GM21447 (cell line): ENCODE measurements at regions not wholly inside any gene's neighbourhood (a gene's known extent, or its start where the extent isn't known, plus 50 kb on each side); places are given as distances from the start of the nearest gene placed in this dataset.

Experiments
- ATAC-seq: cut with Tn5 transposase; IDR thresholded peaks from one replicate; pipeline ENCODE4 v1.9.1; 2021; ENCODE audit not compliant: unreplicated experiment

DNA sequence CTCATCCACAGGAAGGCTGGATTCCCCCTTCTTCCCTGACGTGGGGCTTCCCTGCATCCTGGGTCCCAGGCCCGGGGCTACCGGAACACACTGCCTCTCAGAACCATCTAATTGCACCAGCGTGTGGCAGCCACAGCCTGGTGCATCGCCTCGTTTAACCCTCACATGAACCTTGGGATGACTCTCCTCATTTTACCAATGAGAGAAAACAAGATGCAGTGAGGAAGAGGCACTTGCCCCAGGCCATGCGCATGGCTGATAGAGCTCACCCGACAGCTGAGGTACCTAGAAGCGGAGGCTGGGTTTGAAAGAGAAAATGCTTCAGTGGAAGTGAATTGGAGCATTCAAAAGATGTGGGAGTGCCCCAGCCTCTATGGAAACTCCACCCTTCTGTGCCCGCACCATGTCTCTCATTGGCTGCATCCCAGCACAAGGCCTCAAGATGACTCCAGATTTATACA is 162.3 kb downstream of the KATNIP start:
- ATAC-seq: no peak

GRCh38 chr16:27717726-27718125 is 167.8 kb downstream of the KATNIP start:
- no peak for ATAC-seq

GRCh38 chr16:27718201-27719105 is 168.5 kb downstream of the KATNIP start:
- ATAC-seq: no peak

- ATAC-seq: no peak
Observed at GRCh38 chr16:27719106-27719445, 169.1 kb downstream of the KATNIP start.

DNA sequence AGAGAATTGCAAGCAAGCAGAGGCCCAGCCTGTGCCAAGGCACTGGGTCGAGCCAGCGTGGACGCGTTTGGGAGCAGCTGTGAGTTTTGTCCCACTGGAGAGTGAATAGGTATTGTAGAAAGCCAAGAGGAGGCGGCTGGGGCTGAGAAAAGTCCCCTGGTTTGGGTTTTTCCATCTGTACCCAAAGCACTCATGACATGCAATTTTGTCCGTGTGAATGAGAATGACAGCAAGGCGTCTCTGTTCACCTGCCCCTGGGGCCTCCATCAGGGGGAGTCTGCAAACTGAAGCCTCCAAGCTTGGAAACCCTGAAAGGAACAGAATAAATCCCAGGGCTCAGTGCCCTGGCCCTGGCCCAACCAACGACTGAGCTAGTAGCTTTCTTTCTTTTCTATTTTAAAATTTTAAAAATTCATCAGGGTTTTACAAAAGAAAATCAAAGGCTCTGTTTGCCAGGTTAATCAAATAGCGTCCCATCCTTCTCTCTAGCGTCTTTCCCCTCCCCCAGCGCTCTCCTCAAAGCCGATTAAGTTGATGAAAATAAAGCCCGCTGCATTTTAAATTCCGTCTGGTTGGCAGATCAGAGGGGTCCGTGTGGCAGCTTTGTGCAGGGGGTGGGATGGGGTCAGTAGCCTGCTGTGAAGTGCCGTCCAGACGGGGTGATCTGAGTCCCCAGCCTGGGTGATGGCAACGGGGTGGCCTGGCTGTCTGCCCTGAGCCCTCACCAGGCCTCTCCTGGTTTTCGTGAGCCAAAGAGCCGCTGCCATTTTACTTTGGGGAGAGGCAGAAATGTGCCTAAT is 171.0 kb downstream of the KATNIP start:
- ATAC-seq: no peak

DNA sequence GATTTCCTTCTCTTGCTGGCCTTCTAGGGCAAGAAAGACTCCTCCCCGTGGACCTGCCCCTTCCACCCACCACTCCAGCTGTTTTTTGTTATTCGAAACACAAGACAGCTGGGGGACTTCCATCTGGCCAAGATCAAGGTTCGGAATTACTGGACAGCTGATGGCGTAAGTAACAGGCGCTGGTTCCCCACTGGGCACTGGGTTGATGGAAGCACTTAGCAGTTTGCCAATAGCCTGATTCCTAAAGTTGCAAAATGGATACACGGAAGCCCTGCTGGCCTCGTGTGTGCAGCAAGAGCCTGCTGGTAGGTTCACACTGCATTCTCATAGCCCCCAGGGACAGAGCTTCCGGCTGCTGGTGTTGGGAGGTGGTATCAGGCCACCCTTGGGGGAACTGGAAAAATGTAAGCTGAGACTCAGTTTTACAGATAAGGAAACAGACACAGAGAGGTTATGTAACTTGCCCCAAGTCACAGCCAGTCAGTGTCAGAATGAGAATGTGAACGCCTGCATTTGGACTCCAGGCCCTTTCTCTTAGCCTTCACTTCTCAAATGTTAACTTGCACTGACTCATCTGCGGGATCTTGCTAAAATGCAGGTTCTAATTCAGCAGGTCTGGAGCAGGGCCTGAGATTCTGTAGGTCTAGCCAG is 171.7 kb downstream of the KATNIP start:
- no peak for ATAC-seq

DNA sequence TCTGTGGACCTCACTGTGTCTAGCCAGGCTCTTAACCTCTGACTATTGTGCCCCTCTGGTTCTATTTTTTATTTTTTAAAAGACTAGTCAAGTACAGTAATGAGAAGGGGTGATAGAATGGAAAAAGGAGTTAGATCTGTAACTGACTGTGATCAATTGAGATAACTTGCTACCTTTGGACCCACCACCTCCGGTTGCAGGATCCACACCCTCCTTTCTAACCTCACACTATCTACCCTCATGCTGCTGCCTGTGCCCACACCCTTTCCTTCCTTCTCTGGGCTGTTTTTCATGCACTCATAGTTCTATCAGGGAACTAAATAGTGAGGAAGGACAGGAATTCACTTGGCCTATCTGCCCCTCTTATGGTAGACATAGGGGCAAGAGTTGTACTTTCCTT is 172.3 kb downstream of the KATNIP start:
- ATAC-seq: no peak

- ATAC-seq: no peak
Observed at GRCh38 chr16:27722892-27723450, 173.0 kb downstream of the KATNIP start.

- no peak for ATAC-seq
Observed at GRCh38 chr16:27723711-27724481, 174.0 kb downstream of the KATNIP start.

DNA sequence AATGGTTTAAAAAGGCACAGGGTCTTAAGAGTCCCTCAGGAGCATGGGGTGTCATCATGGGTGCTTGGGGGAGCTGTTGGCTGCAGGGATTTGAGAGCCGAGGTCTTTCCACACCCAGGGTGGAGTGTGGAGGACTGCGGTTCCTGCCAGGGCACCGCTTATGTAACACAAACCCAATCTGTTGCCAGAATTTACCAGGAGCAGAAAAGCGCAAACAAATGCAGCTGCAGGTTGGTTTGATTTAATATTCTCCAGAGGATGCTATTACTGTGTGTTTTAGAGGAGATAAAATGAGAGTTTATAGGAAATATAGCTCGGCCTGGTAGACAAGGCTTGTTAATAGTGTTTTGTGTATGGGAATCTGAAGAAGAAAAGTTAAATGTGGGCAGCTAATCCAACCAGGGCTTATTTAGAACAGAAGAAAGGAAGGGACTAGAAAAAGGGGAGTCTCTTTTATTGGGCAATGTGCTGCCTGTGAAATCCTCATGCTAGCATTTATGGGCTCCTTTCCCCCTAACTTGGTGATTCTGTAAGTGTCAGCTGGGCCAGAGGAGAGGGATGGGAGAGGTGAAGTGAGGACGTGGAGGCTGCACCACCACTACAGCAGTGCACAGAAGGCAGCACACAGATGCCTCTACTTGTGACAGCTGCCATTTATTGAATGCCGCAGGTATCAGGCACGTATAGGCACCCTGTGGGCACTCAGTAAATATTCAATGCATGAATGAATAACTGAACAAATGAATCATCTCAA is 174.7 kb downstream of the KATNIP start:
- no peak for ATAC-seq

DNA sequence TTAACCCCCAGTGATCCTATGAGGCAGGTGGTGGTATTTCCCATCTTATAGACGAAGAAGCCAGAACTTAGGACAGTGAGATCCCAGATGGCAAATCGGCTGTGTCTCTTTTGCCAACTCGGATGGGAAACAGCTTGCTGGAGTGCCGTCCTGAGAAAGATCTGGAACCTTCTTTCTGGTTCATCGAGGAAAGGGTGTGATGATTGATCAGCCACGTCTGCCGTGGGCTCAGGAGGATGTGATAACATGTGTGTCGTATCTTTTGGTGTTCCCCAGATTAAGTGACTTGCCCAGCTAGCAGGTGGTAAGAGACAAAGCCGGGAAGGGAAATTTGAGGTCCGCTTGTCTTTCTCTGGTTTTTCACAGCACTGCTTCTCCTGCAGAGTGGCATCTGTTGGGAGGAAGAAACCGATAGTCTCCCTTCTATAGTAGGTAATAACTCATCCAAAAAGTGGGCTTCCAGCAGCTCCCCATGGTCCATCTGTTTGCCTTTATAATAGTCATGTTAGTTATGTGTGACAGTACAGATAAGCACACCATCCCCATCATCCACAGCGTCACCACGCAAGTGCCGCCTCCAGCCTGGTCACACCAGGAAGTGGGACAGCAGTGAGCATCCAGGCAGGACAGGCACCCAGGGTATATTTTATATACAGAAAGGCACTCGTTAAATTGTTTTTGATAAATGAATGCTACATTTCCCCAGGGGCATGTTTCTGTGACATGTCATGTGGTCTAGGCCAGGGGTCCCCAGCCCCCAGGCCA is 175.5 kb downstream of the KATNIP start:
- ATAC-seq: no peak

DNA sequence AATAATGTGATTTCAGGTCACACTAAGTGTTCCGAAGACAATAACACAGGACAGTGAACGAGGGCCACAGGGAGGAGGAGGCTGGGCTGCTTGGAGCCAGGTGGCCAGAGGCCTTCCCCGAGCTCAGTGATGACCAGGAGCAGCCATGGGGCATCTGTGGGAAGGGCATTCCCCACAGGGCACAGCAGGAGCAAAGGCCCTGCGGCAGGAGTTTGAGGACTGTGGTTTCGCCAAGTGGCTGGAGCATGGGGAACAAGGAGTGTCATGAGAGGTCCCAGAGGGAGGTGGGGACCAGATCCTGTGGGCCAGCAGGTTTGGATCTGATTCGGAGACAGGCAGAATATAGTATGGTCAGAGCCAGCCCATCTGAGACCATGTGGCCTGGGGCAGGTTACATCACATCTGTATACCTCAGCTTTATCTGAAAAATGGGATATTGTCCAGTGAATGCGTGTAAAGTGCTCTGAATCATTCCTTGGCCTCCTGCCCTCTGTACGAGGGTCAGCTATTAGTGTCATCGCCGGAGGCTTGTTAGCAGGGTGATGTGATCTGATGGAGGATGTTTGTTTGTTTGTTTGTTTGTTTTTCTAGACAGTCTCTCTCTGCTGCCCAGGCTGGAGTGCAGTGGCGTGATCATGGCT is 176.8 kb downstream of the KATNIP start:
- no peak for ATAC-seq

DNA sequence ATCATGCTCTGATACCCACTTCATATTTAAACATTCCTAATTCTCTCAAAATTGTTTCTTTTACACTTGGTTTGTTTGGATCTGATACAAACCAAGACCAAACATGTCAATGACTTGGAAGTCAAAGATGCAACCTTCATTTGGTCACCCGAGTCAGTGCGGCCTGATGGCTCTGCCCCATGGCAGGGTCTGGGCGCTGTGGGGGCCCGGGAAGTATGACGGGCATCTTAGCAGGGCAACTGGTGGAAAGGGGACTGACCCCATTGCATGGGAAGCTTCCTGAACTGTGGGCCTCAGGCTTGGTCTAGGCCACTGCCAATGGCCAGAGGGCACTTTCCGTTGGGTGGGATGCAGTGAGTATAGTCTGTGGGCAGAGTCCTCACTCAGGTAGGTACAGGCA is 178.0 kb downstream of the KATNIP start:
- no peak for ATAC-seq

- ATAC-seq: no peak
Observed at GRCh38 chr16:27728691-27729090, 178.7 kb downstream of the KATNIP start.

DNA sequence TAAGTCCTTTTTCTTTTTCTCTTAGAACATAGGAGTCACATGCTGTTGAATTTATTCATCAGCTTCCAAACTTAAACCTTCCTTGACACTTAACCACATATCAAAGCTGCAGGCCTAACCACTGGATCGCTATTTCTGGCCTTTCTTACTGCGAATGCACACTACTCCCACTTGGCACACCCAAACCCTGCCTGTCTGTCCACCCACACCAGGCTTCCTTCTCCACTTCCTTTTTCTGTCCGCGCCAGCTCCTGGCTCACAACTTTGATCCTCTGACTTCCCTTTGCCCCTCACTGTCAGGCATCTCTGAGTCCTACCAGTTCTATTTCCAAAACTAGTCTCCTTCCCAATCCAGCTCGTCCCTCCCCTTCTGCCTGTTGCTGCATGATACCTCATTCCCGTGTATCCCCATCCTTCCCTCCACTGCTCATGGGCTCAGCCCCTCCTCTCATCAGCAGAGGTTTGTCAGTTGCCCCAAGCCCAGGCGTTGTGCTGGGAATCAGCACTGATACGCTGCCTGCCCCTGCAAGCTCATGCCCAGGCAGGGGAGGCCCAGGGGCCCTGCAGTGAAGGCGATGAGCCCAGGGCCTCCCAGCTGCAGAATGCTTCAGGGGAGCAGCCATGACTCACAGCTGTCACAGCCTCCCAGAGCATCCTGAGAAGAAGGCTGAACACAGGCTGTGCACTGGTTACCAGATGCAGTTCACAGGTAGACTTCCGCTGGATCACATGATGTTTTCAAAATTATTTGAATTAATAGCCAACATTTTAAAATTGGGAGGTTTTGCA is 179.8 kb downstream of the KATNIP start:
- ATAC-seq: no peak

GRCh38 chr16:27730661-27731210 is 180.8 kb downstream of the KATNIP start:
- no peak for ATAC-seq

- no peak for ATAC-seq
Observed at GRCh38 chr16:27735031-27735430, 185.1 kb downstream of the KATNIP start.

GRCh38 chr16:27736431-27736830 is 186.5 kb downstream of the KATNIP start:
- ATAC-seq: no peak
